Hepatocyte (in vitro differentiated cells): ENCODE measurements at regions not wholly inside any gene's neighbourhood (a gene's known extent, or its start where the extent isn't known, plus 50 kb on each side); places are given as distances from the start of the nearest gene placed in this dataset.

ENCODE experiments used
- DNase-seq: peaks from one replicate; pipeline ENCODE4 v3.0.0-alpha.2; 2016; ENCODE audit warnings: low spot score
- H2AFZ ChIP-seq: fragments of 200-600 bp; sonication (generic); 2 replicates; pipeline ENCODE4 v1.6.0; 2016; ENCODE audit warnings: antibody characterized with exemption, mild to moderate bottlenecking
- H3K27ac ChIP-seq: fragments of 200-600 bp; sonication (generic); 2 replicates; pipeline ENCODE4 v1.5.1; 2016; ENCODE audit warnings: mild to moderate bottlenecking
- H3K27me3 ChIP-seq: fragments of 200-600 bp; sonication (generic); 2 replicates; pipeline ENCODE4 v1.6.1; 2016
- H3K36me3 ChIP-seq: fragments of 200-600 bp; sonication (generic); replicated peaks from 2 replicates; pipeline ENCODE4 v1.5.1; 2016; ENCODE audit warnings: low read depth; ENCODE audit not compliant: insufficient read depth
- H3K4me1 ChIP-seq: fragments of 200-600 bp; sonication (generic); 2 replicates; pipeline ENCODE4 v1.5.1; 2016; ENCODE audit warnings: mild to moderate bottlenecking, moderate library complexity; ENCODE audit not compliant: insufficient read depth
- H3K4me2 ChIP-seq: fragments of 200-600 bp; sonication (generic); 2 replicates; pipeline ENCODE4 v1.6.0; 2016
- H3K4me3 ChIP-seq: fragments of 200-600 bp; sonication (generic); 2 replicates; pipeline ENCODE4 v1.5.1; 2016; ENCODE audit warnings: mild to moderate bottlenecking
- H3K79me2 ChIP-seq: fragments of 200-600 bp; sonication (generic); 2 replicates; pipeline ENCODE4 v1.6.0; 2017; ENCODE audit warnings: mild to moderate bottlenecking
- H3K9me2 ChIP-seq: fragments of 200-600 bp; sonication (generic); replicated peaks from 2 replicates; pipeline ENCODE4 v1.6.0; 2017; ENCODE audit warnings: mild to moderate bottlenecking; ENCODE audit not compliant: insufficient read depth
- H3K9me3 ChIP-seq: fragments of 200-600 bp; sonication (generic); 2 replicates; pipeline ENCODE4 v1.5.1; 2016; ENCODE audit warnings: low read depth, mild to moderate bottlenecking
- H4K20me1 ChIP-seq: fragments of 200-600 bp; sonication (generic); 2 replicates; pipeline ENCODE4 v1.6.0; 2016; ENCODE audit warnings: mild to moderate bottlenecking; ENCODE audit not compliant: insufficient read depth, poor library complexity, severe bottlenecking
- CTCF ChIP-seq: fragments of 200-600 bp; sonication (generic); IDR thresholded peaks from 2 replicates; pipeline ENCODE4 v1.5.1; 2016; ENCODE audit warnings: antibody characterized with exemption, mild to moderate bottlenecking; ENCODE audit not compliant: poor library complexity
- EZH2 ChIP-seq: fragments of 200-600 bp; sonication (generic); IDR thresholded peaks from 2 replicates; pipeline ENCODE4 v1.6.1; 2016; ENCODE audit warnings: antibody characterized with exemption, mild to moderate bottlenecking, borderline replicate concordance
- EZH2phosphoT487 ChIP-seq: fragments of 200-600 bp; sonication (generic); IDR thresholded peaks from one replicate; pipeline ENCODE4 v1.6.1; 2018; ENCODE audit warnings: antibody characterized with exemption, mild to moderate bottlenecking, low read depth, moderate library complexity; ENCODE audit not compliant: unreplicated experiment, severe bottlenecking
- WGBS: methylation state at CpG from one replicate; pipeline ENCODE4 v1.1.6; 2016; ENCODE audit warnings: low lambda C conversion rate; ENCODE audit errors: missing lambda C conversion rate; 5-methylcytosine and 5-hydroxymethylcytosine counted together

- H4K20me1 ChIP-seq = no peaks in the 10 kb centered on the region
- H3K4me3 ChIP-seq = no peak overlapping the region
- H3K4me2 ChIP-seq = no peak overlapping the region
- 71% methylated on average over 3 of the region's 3 CpGs for WGBS
- no peaks in the 10 kb centered on the region for H3K9me2 ChIP-seq
- no peaks in the 10 kb centered on the region for H3K27me3 ChIP-seq
- H3K9me3 ChIP-seq = no peaks in the 10 kb centered on the region
- H3K36me3 ChIP-seq = no peaks in the 10 kb centered on the region
- no peaks in the 10 kb centered on the region for H3K79me2 ChIP-seq
- H3K27ac ChIP-seq = no peak overlapping the region
- DNase-seq = no peak
- TF ChIP-seq EZH2phosphoT487 = no peak
- no peak overlapping the region for H2AFZ ChIP-seq
- H3K4me1 ChIP-seq = peaks cover 4% of the 10 kb centered on the region
These were observed 123.2 kb upstream of the BTBD3 start for GRCh38 chr20:11794525-11794924.

GRCh38 chr20:11795071-11795615, 122.5 kb upstream of the BTBD3 start:
- H3K36me3 ChIP-seq = no peaks in the 10 kb centered on the region
- no peaks in the 10 kb centered on the region for H3K79me2 ChIP-seq
- H3K27me3 ChIP-seq = no peaks in the 10 kb centered on the region
- no peaks in the 10 kb centered on the region for H3K9me2 ChIP-seq
- no peak overlapping the region for H3K4me2 ChIP-seq
- H3K9me3 ChIP-seq = no peaks in the 10 kb centered on the region
- no peak overlapping the region for H3K27ac ChIP-seq
- DNase-seq = no peak
- 76% methylated on average over 8 of the region's 8 CpGs for WGBS
- TF ChIP-seq EZH2phosphoT487 (no peak), EZH2 (no peak), CTCF (no peak)
- peaks cover 4% of the 10 kb centered on the region for H3K4me1 ChIP-seq
- H4K20me1 ChIP-seq = no peaks in the 10 kb centered on the region
- no peak overlapping the region for H2AFZ ChIP-seq
- no peak overlapping the region for H3K4me3 ChIP-seq

GRCh38 chr20:11796026-11796425, 121.7 kb upstream of the BTBD3 start:
- Histone ChIP-seq H3K79me2 (no peaks in the 10 kb centered on the region), H3K27me3 (no peaks in the 10 kb centered on the region), H3K36me3 (no peaks in the 10 kb centered on the region), H3K9me3 (no peaks in the 10 kb centered on the region), H3K4me3 (no peak overlapping the region), H3K4me1 (peaks cover 4% of the 10 kb centered on the region), H3K27ac (no peak overlapping the region), H4K20me1 (no peaks in the 10 kb centered on the region), H3K4me2 (no peak overlapping the region), H2AFZ (no peak overlapping the region), H3K9me2 (no peaks in the 10 kb centered on the region)
- DNase-seq = no peak
- 76% methylated on average over 4 of the region's 4 CpGs for WGBS
- TF ChIP-seq EZH2phosphoT487 (no peak), CTCF (no peak), EZH2 (no peak)

- H4K20me1 ChIP-seq = no peaks in the 10 kb centered on the region
- no peaks in the 10 kb centered on the region for H3K9me3 ChIP-seq
- H3K4me2 ChIP-seq = no peak overlapping the region
- H3K79me2 ChIP-seq = no peaks in the 10 kb centered on the region
- no peak for TF ChIP-seq EZH2
- no peak for TF ChIP-seq EZH2phosphoT487
- no peak for TF ChIP-seq CTCF
- no peak overlapping the region for H3K27ac ChIP-seq
- no peak for DNase-seq
- H3K9me2 ChIP-seq = no peaks in the 10 kb centered on the region
- no peak overlapping the region for H2AFZ ChIP-seq
- no peaks in the 10 kb centered on the region for H3K36me3 ChIP-seq
- H3K4me3 ChIP-seq = no peak overlapping the region
- no peaks in the 10 kb centered on the region for H3K4me1 ChIP-seq
- H3K27me3 ChIP-seq = no peaks in the 10 kb centered on the region
These were observed 120.5 kb upstream of the BTBD3 start for GRCh38 chr20:11797156-11797555.
